HG03460 (cell line): ENCODE measurements at regions not wholly inside any gene's neighbourhood (a gene's known extent, or its start where the extent isn't known, plus 50 kb on each side); places are given as distances from the start of the nearest gene placed in this dataset.
"Not testable (repeated sequence)": the region's sequence is repeated elsewhere in the genome, so short reads cannot be mapped to it uniquely, and the experiment has no call there.

Experiments used
- ATAC-seq: cut with Tn5 transposase; IDR thresholded peaks from one replicate; pipeline ENCODE4 v1.9.1; 2021; ENCODE audit not compliant: unreplicated experiment

DNA sequence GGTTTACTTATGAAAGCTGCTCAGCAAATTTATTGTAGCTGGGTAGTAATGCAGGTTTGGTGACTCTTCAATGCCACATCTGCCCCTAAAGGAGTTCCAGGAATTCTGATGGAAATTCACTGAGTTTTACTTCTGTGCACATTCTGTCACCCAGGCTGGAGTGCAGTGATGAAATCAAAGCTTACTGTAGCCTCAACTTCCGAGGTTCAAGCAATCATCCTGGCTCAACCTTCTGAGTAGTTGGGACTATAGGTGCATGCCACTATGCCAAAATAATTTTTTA, 150.6 kb upstream of the RUNX1 start:
- ATAC-seq: no peak

DNA sequence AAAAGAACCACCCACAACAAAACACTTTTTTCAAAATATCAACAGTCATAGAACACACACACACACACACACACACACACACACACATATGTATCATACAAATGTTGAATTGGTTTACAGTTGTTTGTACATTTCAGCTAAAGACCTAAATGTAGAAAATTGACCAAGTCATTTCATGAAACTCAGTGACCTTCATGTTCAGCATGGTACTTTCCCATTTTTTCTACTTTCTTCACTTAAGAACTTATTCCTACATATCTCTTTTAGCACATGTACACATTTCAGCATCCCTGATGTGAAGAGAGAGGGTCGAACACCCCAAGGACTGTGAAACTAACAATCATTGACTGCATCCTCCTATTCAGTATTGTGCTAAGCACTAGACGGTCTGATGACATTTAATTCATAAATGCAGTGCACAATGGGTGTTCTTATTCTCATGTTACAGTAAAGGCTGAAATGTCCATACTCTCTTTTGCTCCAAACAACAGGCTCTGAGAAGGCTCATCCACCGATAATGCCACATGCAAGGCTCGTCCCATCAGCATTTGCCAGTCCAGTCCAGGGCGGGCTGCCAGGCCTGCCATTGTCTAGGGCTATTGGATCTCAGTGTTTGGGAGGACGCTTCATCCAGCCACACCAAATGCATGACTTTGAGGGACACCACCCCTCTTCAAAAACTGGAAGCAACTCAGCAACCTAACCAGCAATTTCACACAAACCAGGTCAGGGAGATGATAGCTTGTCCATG, 150.1 kb upstream of the RUNX1 start:
- no peak for ATAC-seq

DNA sequence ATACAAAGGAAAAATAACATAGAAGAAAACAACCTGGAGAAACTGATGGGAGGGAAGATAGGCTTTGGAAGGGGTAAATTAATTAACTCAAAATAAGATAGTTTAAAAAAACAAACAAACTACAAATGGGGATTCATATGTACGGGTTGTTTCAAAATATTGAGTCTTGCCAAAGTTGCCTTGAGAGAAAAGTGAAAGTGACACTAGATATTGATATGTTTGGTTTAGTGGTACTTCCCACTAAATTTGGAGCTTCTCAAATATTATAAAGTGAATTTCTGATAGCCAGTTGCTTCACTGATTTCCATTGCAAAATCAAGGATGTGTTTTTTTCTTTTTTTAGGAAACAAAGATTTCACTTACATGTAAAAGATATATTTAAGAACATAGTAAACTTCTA, 149.5 kb upstream of the RUNX1 start:
- no peak for ATAC-seq

DNA sequence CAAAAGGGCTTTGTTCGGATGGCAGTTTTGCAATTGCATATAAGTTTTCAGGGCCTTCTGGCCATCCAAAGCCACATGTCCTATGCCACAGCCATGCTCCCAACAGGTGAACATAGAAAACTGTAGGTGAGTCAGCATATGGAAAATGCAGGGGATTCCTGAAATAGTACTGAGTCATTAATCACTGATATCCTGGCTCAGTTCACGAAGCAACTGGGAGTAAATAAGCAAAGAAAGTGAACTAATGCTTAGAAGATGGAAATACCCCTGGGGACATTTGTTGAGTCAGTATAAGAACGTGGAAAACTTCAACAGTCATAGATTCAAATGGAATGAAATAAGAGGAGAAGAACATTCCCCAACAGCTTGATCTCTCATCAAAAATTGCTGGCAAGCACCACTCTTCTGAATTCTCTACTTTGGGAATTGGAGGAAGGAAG, 148.9 kb upstream of the RUNX1 start:
- no peak for ATAC-seq

DNA sequence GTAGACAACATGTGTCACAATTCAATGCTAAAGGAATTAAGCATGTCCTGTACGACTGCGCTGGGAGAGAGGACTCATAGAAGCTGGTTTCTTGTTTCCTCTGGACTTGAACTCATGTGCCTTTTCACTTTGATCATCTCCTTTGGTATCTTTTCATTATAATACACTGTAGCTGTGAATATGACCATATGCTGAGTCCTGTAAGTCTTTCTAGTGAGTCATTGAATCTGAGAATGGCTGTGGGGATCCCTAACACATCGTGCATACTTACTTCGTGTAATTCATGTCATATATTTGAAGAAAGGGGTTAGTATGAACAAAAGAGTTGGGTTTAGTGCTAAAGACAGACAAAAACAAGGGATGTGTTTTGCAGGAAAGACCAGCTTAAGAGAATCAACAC, 148.1 kb upstream of the RUNX1 start:
- no peak for ATAC-seq

DNA sequence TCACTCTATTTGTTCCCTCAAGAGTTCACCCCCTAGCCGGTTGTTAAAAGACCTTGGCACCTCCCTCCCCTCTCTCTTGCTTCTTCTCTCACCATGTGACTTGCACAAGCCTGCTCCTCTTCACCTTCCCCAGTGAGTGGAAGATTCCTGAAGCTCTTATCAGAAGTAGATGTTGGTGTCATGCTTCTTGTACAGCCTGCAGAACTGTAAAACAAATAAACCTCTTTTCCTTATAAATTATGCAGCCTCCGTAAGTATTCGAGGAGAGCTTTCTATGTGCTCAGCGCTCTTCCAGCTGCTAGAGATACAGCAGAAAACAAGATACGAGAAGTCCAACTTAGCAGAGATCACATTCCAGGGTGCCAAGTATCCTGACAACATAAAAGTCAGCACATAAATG, 147.0 kb upstream of the RUNX1 start:
- no peak for ATAC-seq

DNA sequence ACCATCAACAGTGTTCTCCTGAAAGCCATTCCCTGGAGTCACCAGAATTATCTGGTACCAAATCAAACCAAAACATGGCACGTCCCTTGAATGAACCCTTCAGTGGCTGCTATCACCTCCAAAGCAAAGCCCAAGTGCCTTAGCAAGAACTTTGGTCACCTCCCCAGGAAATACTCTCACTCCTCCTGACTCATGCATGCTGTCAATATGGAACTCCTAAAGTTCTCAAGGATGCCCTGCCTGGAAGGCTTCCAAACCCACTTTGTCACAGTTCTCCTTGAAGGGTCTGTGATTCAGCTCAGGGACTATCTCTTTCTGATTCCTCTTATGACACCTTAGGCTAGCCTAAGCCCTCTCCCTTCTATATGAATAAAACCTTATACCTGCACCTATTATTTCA, 146.1 kb upstream of the RUNX1 start:
- no peak for ATAC-seq

DNA sequence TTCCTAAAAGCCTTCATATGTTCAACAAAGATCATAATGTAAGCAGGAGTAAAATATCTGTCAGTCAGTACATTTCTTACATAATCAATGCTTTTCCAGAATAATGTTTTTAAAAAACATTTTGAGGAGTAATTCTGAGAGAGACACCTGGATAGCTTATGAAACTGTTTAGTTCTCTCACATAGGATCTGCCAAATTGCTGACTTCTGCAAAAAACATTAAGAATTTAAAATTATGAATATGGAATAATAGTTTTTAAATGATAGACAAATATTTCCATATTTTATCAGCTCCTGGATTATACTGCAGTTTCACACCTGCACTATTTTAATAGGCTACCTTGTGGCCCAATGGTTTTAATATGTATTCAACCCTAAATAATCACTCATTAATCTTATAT, 142.7 kb upstream of the RUNX1 start:
- ATAC-seq: no peak

DNA sequence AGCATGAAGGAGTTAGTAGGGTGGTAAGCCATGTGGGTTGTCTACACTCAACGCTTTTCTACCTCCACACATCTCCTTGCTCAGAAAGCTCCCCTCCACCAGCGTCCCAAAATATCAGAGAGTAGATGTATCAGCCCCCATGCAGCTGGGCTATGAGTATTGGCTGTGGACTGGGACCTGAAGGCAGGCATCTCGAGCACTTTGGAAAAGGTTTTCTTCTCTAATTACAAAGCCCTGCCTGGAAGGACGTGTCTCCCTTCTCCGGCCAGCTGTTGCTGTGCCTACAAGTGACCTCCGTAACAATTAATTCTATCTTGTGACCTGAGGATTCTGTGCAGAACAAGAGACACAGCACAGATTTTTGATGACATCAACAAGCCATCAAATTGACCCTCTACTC, 142.0 kb upstream of the RUNX1 start:
- no peak for ATAC-seq

DNA sequence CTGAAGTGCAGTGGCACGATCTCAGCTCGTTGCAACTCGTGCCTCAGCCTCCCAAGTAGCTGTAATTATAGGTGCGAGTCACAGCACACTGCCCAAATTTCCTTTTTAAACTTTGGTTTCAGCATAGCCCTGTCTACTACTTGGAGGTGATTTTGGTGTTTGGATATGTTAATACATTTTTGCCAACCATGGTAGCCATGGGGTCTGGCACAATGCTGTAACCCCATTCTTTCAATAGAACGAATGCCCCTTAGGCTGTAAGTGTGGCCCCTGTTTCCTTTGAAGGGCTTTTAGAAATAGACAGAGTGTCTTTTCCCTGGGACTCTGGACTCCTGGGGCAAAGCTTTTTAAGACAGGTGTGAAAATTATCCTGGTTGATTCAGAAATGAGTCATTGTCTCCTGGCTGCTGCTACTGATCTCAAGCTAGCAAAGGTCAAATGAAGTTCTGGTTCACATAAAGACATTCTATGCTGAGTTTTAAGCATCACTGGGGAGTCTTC, 141.1 kb upstream of the RUNX1 start:
- no peak for ATAC-seq

DNA sequence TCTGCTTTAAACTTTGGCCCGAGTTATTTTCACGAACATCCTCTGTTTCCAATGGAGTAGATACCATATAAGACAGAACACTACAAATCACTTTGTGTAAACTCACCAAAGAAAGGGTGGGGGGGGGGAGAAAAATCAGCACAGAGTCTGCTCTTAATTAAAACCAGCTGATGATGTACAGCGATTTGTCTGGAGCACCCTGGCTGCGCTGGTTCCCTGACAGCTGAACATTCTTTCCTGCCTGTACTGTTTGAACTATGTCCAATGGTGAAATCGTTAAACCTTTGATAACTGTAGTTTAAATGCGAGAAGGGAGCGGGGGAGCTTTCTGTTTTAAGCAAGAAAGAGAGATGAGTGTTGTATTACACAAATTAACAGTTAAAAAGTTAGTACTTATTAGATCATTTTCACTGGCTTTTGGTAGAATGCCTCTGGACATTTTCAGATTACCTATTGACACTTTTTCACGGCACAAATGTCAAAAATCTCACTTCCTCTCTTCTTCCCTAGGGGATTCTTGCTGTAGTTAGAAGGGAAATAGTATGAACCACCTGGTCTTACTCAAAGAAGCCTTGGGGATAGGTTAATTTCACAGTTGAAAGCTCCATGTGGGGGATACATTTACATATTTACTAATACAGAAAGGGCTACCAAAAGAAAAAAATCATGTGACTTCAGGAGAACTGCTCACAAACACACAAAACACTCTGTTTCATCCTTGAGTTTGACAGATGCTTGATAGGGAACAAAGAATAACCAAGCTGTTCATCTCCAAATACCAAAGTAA, 140.2 kb upstream of the RUNX1 start:
- ATAC-seq: peak; percentile 96

DNA sequence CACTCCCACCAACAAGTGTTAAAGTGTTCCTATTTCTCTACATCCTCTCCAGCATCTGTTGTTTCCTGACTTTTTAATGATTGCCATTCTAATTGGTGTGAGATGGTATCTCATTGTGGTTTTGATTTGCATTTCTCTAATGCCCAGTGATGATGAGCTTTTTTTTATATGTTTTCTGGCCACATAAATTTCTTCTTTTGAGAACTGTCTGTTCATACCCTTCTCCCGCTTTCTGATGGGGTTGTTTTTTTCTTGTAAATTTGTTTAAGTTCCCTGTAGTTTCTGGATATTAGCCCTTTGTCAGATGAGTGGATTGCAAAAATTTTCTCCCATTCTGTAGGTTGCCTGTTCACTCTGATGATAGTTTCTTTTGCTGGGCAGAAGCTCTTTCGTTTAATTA, 134.3 kb upstream of the RUNX1 start:
- not testable (repeated sequence) for ATAC-seq

DNA sequence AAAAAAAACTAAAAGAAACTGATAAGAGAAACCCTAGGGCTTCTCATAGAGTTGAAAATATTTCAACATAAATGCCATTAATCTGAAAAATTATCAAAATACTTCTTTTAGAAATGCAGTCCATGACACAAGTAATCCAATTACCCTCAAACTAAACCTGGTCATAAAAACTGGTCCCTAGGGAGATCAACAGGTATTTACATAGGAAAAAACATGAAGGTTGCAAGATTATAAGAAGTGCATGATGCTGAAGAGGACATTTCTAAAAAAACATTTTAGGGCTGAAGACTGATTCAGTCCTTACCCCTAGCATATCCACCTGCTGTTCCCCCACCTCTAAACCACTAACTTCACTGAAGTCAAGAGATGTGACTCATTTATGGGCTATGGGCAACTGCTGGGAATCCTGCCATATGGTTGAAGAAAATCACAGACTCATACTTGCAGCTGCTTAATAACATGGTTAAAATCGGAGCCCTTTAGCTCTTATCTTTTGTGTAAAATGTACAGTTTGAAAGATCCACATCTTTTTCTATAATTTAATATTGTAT, 131.0 kb upstream of the RUNX1 start:
- no peak for ATAC-seq

DNA sequence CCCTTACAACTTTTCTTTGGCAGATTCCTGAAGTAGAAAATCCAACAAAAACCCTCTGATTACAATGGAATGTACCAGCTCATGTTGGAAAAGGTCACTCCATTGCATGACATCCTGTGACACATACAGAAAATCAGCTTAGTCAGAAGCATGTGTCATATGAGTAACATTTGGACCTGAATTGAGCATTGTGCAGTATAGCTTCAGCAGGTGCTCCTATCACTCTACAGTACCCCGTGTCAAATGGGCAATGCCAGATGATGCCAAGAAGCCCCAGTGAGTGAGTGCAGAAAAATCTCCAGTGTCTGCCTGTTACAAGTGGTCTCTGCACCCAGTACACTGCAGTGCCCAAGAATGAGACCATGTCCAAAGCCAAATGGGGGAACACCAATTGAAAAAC, 129.7 kb upstream of the RUNX1 start:
- ATAC-seq: no peak

DNA sequence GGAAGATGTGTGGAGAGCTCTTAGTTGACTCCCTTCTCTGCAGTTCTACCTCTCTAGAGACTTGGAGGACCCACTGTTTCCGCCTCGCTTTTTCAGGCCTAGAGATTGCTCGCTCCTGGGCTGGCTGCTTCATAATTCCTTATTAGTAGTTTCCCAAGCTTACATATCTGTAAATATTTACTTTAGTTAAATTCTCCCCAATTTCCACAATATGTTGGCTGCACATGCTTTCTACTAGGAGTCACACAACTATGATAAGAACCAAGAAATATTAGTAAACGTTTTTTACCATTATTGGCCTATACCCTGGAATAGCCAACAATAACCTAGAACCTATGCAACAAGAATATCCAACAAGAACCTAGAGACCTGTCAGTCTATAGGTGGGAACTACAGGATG, 129.0 kb upstream of the RUNX1 start:
- ATAC-seq: no peak

DNA sequence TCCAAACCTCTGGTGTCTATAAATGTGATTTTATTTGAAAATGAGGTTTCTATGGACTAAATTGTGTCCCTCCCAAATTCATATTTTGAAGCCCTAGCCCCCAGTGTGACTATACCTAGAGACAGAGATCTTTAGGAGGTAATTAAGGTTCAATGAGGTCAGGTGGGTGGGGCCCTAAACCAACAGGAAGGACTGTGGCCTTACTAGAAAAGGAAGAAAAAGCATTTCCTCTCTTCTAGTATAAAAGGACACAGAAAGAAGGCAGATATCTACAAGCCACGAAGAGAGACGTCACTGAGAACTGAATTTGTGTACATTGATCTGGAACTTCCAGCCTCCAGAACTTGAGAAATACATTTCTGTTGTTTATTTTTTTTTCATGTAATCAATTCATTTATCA, 123.1 kb upstream of the RUNX1 start:
- ATAC-seq: no peak

DNA sequence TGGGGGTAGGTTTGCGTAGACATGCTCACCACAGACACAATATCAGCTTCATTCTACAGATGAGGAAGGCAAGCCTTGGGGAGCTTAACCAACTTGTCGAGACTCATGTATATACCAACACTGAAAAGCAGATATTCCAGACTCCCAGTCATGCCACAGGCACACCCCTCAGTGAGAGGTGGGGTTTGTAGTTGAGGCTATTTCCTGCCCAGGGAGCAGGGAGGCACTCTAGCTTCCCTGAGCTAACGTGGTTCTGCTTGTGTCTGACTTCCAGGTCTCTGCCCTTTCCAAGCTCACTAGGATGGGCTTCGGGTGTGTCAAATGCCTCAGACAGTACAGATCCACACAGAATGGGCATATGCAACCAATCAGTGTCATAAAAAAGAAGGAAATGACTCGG, 122.3 kb upstream of the RUNX1 start:
- ATAC-seq: no peak

DNA sequence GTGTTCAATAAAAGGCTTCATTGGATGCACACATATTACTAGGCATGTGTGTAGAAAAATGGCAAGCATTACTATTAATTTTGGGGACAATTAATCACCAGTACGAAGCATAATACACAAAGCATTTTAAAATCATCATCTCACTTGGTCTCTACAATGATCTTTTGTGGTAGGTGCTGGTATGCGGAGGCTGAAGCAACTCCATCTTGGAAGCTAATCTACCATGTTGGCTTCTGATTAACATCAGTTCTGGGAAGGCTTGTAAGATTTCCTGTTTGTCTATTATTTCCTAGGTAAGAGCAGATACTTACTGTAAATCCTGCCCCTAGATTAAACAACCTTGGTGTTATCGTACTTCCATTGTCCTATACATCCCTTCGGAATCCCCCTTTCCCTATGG, 121.7 kb upstream of the RUNX1 start:
- no peak for ATAC-seq

DNA sequence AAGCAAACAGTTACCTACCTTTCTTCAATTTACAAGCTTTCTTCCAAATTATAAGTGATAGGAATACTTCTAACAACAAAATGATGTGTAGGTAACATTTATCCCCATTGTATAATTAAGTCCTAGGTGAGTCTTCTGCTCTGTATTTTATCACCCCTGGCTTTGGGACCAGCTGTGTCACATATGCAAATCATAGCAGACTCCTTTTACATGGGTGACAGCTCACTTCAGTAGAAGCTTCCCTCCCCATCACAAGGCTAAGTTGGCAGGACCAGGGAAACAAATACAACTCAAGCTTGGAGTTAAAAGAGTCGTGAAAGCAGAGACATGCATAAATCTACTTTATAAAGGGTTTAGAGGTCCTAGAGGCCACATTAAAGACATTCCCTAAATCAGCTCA, 121.1 kb upstream of the RUNX1 start:
- no peak for ATAC-seq

DNA sequence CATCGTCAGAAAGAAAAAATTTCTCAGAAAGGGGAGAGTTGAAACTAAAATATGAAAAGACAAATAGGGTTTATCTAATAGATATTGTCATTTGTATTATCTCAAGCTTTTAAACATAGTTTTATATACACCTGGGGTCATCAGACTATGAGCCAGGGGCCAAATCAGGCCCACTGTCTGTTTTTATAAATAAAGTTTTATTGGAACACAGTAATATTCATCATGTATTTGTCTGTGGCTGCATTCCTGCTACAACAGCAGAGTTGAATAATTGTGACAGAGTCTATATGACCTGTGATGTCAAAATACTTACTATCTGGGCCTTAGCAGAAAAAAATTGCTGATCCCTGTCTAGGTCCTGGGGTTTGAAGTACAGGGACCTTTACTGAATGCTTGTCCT, 120.5 kb upstream of the RUNX1 start:
- no peak for ATAC-seq

DNA sequence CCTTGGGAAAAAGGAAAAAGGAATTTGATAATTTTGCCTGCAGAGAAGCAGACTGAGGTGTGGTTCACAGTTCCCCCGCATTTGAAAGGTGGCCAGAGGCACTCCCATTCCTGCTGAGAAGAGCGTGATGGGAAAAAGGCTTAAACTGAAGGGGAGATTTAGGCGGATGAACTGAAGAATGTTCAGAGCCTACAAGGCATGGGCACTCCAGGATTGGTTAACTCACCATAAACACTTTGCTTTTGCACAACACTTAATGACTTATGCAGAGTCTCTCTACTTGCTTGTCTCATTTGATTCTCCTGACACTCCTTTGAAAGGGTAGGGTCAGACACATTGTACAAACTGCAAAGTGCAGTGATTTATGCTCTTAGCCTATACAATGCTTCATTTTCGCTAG, 119.6 kb upstream of the RUNX1 start:
- no peak for ATAC-seq

DNA sequence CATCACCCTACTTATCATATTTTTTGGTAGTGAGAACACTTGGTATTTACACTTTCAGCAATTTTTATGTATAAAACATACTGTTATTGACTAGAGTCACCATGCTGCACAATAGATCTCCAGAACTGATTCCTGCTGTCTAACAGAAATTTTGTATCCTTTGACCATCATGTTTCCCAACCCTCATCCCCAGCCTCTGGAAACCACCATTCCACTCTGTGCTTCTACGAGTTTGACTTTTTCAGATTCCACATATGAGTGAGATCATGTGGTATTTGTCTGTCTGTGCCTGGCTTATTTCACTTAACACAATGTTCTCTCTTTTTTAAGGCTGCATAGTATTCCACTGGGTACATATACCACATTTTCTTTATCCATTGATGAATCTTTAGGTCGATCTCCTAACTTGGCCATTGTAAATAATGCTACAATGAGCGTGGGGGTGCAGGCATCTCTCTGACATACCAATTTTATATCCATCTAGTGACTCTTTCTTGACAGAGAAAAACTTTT, 115.9 kb upstream of the RUNX1 start:
- ATAC-seq: no peak
